ENCODE measurements at regions not wholly inside any gene's neighbourhood (a gene's known extent, or its start where the extent isn't known, plus 50 kb on each side); places are given as distances from the start of the nearest gene placed in this dataset.

GRCh38 chr1:157371826-157372225 lies 180.5 kb downstream of the FCRL5 start:
- H3K4me3 ChIP-seq (ENCODE audit: low read length, poor library complexity, severe bottlenecking): no peak overlapping the region
- peaks cover 17% of the 10 kb centered on the region for H3K4me1 ChIP-seq (ENCODE audit: insufficient read depth, low read length, poor library complexity, severe bottlenecking)
- no peaks in the 10 kb centered on the region for H3K79me2 ChIP-seq (ENCODE audit: insufficient read depth, low read length)
- H3K9me2 ChIP-seq (replicated peaks; ENCODE audit: low read depth, low read length): no peaks in the 10 kb centered on the region
- no peaks in the 10 kb centered on the region for H4K20me1 ChIP-seq (ENCODE audit: insufficient read depth, low read length, poor library complexity, severe bottlenecking)
- TF ChIP-seq EZH2phosphoT487 (IDR thresholded peaks at IDR 0.05; ENCODE audit: borderline replicate concordance) (no peak), CTCF (conservative IDR thresholded peaks at IDR 0.05; ENCODE audit: low read length) (no peak)
- no peaks in the 10 kb centered on the region for H3K27me3 ChIP-seq (ENCODE audit: insufficient read depth, low read length, poor library complexity, severe bottlenecking)
- no peaks in the 10 kb centered on the region for H3K9me3 ChIP-seq (ENCODE audit: insufficient read depth, low read depth, low read length)
- H3K9ac ChIP-seq (ENCODE audit: low read depth, low read length, poor library complexity, severe bottlenecking): no peak overlapping the region
- no peak overlapping the region for H2AFZ ChIP-seq (ENCODE audit: low read length)
- no peak overlapping the region for H3K4me2 ChIP-seq (ENCODE audit: low read depth, low read length, poor library complexity, severe bottlenecking)
- no peaks in the 10 kb centered on the region for H3K36me3 ChIP-seq (ENCODE audit: insufficient read depth, low read length)
- no peaks in the 10 kb centered on the region for H3F3A ChIP-seq (ENCODE audit: low read depth)

- Histone ChIP-seq H3K9me3 (ENCODE audit: insufficient read depth, low read depth, low read length) (no peaks in the 10 kb centered on the region), H3K9me2 (replicated peaks; ENCODE audit: low read depth, low read length) (no peaks in the 10 kb centered on the region), H3K4me3 (ENCODE audit: low read length, poor library complexity, severe bottlenecking) (no peak overlapping the region), H3K79me2 (ENCODE audit: insufficient read depth, low read length) (no peaks in the 10 kb centered on the region), H4K20me1 (ENCODE audit: insufficient read depth, low read length, poor library complexity, severe bottlenecking) (no peaks in the 10 kb centered on the region), H3K4me1 (ENCODE audit: insufficient read depth, low read length, poor library complexity, severe bottlenecking) (peaks cover 23% of the 10 kb centered on the region), H3K36me3 (ENCODE audit: insufficient read depth, low read length) (no peaks in the 10 kb centered on the region), H3F3A (ENCODE audit: low read depth) (no peaks in the 10 kb centered on the region), H3K27me3 (ENCODE audit: insufficient read depth, low read length, poor library complexity, severe bottlenecking) (no peaks in the 10 kb centered on the region), H3K4me2 (ENCODE audit: low read depth, low read length, poor library complexity, severe bottlenecking) (no peak overlapping the region), H2AFZ (ENCODE audit: low read length) (no peak overlapping the region), H3K9ac (ENCODE audit: low read depth, low read length, poor library complexity, severe bottlenecking) (no peak overlapping the region)
- no peak for TF ChIP-seq EZH2phosphoT487 (IDR thresholded peaks at IDR 0.05; ENCODE audit: borderline replicate concordance)
- no peak for TF ChIP-seq CTCF (conservative IDR thresholded peaks at IDR 0.05; ENCODE audit: low read length)
These were observed 181.1 kb downstream of the FCRL5 start for GRCh38 chr1:157371221-157371620.

- no peaks in the 10 kb centered on the region for H4K20me1 ChIP-seq (ENCODE audit: insufficient read depth, low read length, poor library complexity, severe bottlenecking)
- H3K4me2 ChIP-seq (ENCODE audit: low read depth, low read length, poor library complexity, severe bottlenecking): no peak overlapping the region
- H3K9me3 ChIP-seq (ENCODE audit: insufficient read depth, low read depth, low read length): no peaks in the 10 kb centered on the region
- no peaks in the 10 kb centered on the region for H3K27me3 ChIP-seq (ENCODE audit: insufficient read depth, low read length, poor library complexity, severe bottlenecking)
- no peak overlapping the region for H2AFZ ChIP-seq (ENCODE audit: low read length)
- H3K79me2 ChIP-seq (ENCODE audit: insufficient read depth, low read length): no peaks in the 10 kb centered on the region
- no peaks in the 10 kb centered on the region for H3K36me3 ChIP-seq (ENCODE audit: insufficient read depth, low read length)
- no peak overlapping the region for H3K4me3 ChIP-seq (ENCODE audit: low read length, poor library complexity, severe bottlenecking)
- TF ChIP-seq CTCF (conservative IDR thresholded peaks at IDR 0.05; ENCODE audit: low read length) (no peak), EZH2phosphoT487 (IDR thresholded peaks at IDR 0.05; ENCODE audit: borderline replicate concordance) (no peak)
- H3K9ac ChIP-seq (ENCODE audit: low read depth, low read length, poor library complexity, severe bottlenecking): no peak overlapping the region
- H3K4me1 ChIP-seq (ENCODE audit: insufficient read depth, low read length, poor library complexity, severe bottlenecking): peaks cover 23% of the 10 kb centered on the region
- no peaks in the 10 kb centered on the region for H3F3A ChIP-seq (ENCODE audit: low read depth)
- H3K9me2 ChIP-seq (replicated peaks; ENCODE audit: low read depth, low read length): no peaks in the 10 kb centered on the region
These were observed 181.6 kb downstream of the FCRL5 start for GRCh38 chr1:157370698-157371097.

All from Loucy (cell line).